ENCODE measurements at regions not wholly inside any gene's neighbourhood (a gene's known extent, or its start where the extent isn't known, plus 50 kb on each side); places are given as distances from the start of the nearest gene placed in this dataset.

DNA sequence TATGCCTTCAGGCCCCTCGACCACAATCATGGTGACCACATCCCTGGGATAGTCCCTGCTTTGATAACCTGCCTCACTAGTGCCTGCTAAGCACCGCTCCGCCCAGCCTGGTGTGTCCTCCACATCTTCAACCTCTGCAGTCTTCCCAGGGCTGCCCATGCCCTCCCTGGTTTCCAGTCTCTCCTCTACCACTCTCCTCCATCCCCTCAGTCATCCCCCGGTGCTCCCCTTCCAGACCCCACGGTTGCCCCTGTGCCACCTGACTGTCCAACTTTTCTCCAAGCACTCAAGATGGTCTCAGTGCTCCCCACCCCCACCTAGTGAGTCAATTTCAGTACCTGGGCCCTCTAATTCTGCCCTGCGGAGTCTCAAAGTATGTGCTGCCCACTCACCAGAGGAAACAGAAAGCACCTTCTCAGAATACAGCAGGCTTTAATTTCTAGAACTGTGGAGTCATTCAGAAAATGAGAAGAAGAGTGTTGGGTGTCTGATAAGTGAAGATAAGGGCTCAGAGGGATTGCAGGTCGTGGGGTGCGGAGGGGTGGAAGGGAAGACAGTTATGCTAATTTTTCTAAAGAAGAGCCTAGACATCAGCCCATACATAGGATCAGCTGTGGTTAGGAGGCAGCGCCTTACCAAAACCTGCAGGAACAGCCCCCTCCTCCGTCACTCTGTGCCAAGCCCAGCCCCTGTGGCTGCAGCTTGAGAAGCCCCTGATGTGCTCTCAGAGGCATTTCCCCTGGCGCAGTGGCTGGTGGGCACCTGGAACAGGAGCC is 53.6 kb upstream of the CAB39 start:
- Mint-ChIP-seq H3K4me3 (no peak overlapping the region), H3K36me3 (ENCODE audit: low read depth) (no peaks in the 10 kb centered on the region), H3K27ac (no peak overlapping the region), H3K27me3 (ENCODE audit: low read depth, poor library complexity) (peaks cover 14% of the 10 kb centered on the region), H3K4me1 (peaks cover 33% of the 10 kb centered on the region), H3K9me3 (no peaks in the 10 kb centered on the region)
- no peak for DNase-seq
- TF ChIP-seq CTCF (IDR thresholded peaks at IDR 0.05): no peak

DNA sequence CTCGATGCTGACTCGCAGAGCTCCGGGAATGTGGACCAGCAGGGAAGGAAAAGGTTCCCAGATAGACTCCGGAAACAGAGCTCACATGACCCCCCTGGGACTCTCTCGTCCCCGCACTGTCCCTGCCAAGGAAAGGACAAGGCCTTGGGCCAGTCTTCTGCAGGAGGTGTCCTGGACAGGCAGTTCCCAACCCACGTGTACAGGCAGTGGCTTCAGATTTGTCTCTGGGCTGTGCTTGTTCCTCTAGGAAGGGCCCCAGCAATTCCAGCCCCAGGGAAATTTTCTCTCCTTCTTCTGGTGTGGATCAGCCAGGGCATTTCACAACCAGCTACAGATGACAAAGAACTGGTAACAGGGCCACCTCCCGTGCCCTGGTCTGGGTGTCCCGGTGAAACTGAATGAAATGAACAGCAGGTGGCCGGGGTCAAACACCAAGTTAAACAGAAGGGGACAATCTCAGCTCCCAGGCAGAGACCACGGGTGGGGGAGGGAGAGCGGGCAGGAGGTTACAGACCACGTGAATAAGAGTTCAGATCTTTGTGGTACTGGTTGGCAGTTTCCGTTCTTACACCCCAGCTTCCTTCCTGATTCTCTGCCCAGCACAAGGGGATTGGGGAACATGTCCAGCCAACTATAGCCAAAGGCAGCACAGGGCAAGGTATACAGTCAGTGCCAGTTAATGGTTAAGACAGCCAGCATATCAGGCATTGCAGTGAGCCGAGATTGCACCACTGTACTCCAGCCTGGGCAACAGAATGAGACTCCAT is 52.2 kb upstream of the CAB39 start:
- no peak for DNase-seq
- no peaks in the 10 kb centered on the region for H3K36me3 Mint-ChIP-seq (ENCODE audit: low read depth)
- no peak overlapping the region for H3K27ac Mint-ChIP-seq
- no peak overlapping the region for H3K4me3 Mint-ChIP-seq
- peaks cover 36% of the 10 kb centered on the region for H3K4me1 Mint-ChIP-seq
- H3K27me3 Mint-ChIP-seq (ENCODE audit: low read depth, poor library complexity): peaks cover 14% of the 10 kb centered on the region
- no peak for TF ChIP-seq CTCF (IDR thresholded peaks at IDR 0.05)
- H3K9me3 Mint-ChIP-seq: no peaks in the 10 kb centered on the region

- no peak for DNase-seq
- peaks cover 32% of the 10 kb centered on the region for H3K4me1 Mint-ChIP-seq
- no peak overlapping the region for H3K4me3 Mint-ChIP-seq
- H3K9me3 Mint-ChIP-seq: no peaks in the 10 kb centered on the region
- H3K27ac Mint-ChIP-seq: no peak overlapping the region
- H3K27me3 Mint-ChIP-seq (ENCODE audit: low read depth, poor library complexity): peaks cover 7% of the 10 kb centered on the region
- no peak for TF ChIP-seq CTCF (IDR thresholded peaks at IDR 0.05)
- H3K36me3 Mint-ChIP-seq (ENCODE audit: low read depth): no peaks in the 10 kb centered on the region
These were observed 51.3 kb upstream of the CAB39 start for GRCh38 chr2:230661072-230661957.

Data from nephron progenitor cell (in vitro differentiated cells).